Chondrocyte (in vitro differentiated cells): ENCODE measurements at regions not wholly inside any gene's neighbourhood (a gene's known extent, or its start where the extent isn't known, plus 50 kb on each side); places are given as distances from the start of the nearest gene placed in this dataset.

ENCODE experiments used
- DNase-seq: peaks from one replicate; pipeline ENCODE4 v3.0.0; 2021; ENCODE audit warnings: mixed read lengths, low spot score
- H3K27ac Mint-ChIP-seq: one replicate; pipeline ENCODE4 v1.8.0; 2021; ENCODE audit warnings: mild to moderate bottlenecking, moderate library complexity, mixed read lengths; ENCODE audit not compliant: unreplicated experiment
- H3K27me3 Mint-ChIP-seq: 2 replicates; pipeline ENCODE4 v1.8.0; 2021; ENCODE audit warnings: low read depth, mixed read lengths
- H3K36me3 Mint-ChIP-seq: 2 replicates; pipeline ENCODE4 v1.8.0; 2021; ENCODE audit warnings: low read depth, mixed read lengths
- H3K4me1 Mint-ChIP-seq: 2 replicates; pipeline ENCODE4 v1.8.0; 2021; ENCODE audit warnings: low read depth, mild to moderate bottlenecking, mixed read lengths
- H3K4me3 Mint-ChIP-seq: one replicate; pipeline ENCODE4 v1.8.0; 2021; ENCODE audit warnings: mild to moderate bottlenecking, moderate library complexity, mixed read lengths; ENCODE audit not compliant: unreplicated experiment
- H3K9me3 Mint-ChIP-seq: 2 replicates; pipeline ENCODE4 v1.8.0; 2021; ENCODE audit warnings: low read depth, mixed read lengths
- CTCF ChIP-seq: fragments of 200-600 bp; sonication (generic); IDR thresholded peaks from 2 replicates; pipeline ENCODE4 v1.5.0; 2021; ENCODE audit warnings: antibody characterized with exemption, mild to moderate bottlenecking, moderate library complexity

- no peaks in the 10 kb centered on the region for H3K36me3 Mint-ChIP-seq
- no peak for DNase-seq
- H3K27me3 Mint-ChIP-seq = peaks cover 4% of the 10 kb centered on the region
- H3K4me1 Mint-ChIP-seq = no peaks in the 10 kb centered on the region
- no peak for TF ChIP-seq CTCF
- no peak overlapping the region for H3K4me3 Mint-ChIP-seq
- H3K9me3 Mint-ChIP-seq = peaks cover 14% of the 10 kb centered on the region
- H3K27ac Mint-ChIP-seq = no peak overlapping the region
Observed at GRCh38 chr5:2382776-2383697, 368.4 kb downstream of the IRX2 start.

- no peaks in the 10 kb centered on the region for H3K27me3 Mint-ChIP-seq
Observed at GRCh38 chr5:2381861-2382260, 369.6 kb downstream of the IRX2 start.

GRCh38 chr5:2381070-2381469 lies 370.4 kb downstream of the IRX2 start:
- H3K27ac Mint-ChIP-seq = no peak overlapping the region
- no peak overlapping the region for H3K4me3 Mint-ChIP-seq
- no peak for TF ChIP-seq CTCF
- H3K9me3 Mint-ChIP-seq = peaks cover 14% of the 10 kb centered on the region
- H3K36me3 Mint-ChIP-seq = no peaks in the 10 kb centered on the region
- H3K4me1 Mint-ChIP-seq = no peaks in the 10 kb centered on the region
- no peaks in the 10 kb centered on the region for H3K27me3 Mint-ChIP-seq
- DNase-seq = no peak

More at GRCh38 chr5:2381861-2382260, 369.6 kb downstream of the IRX2 start:
- H3K27ac Mint-ChIP-seq = no peak overlapping the region
- no peaks in the 10 kb centered on the region for H3K4me1 Mint-ChIP-seq
- H3K4me3 Mint-ChIP-seq = no peak overlapping the region
- no peak for TF ChIP-seq CTCF
- no peak for DNase-seq
- H3K36me3 Mint-ChIP-seq = no peaks in the 10 kb centered on the region
- peaks cover 14% of the 10 kb centered on the region for H3K9me3 Mint-ChIP-seq

- H3K27me3 Mint-ChIP-seq = no peaks in the 10 kb centered on the region
- H3K9me3 Mint-ChIP-seq = peaks cover 16% of the 10 kb centered on the region
- no peaks in the 10 kb centered on the region for H3K4me1 Mint-ChIP-seq
- no peak overlapping the region for H3K27ac Mint-ChIP-seq
- H3K36me3 Mint-ChIP-seq = no peaks in the 10 kb centered on the region
- no peak for TF ChIP-seq CTCF
- no peak overlapping the region for H3K4me3 Mint-ChIP-seq
- no peak for DNase-seq
Observed at GRCh38 chr5:2378976-2379375, 372.5 kb downstream of the IRX2 start.

- Mint-ChIP-seq H3K36me3 (no peaks in the 10 kb centered on the region), H3K4me1 (no peaks in the 10 kb centered on the region), H3K9me3 (peaks cover 17% of the 10 kb centered on the region), H3K27ac (no peak overlapping the region), H3K27me3 (no peaks in the 10 kb centered on the region), H3K4me3 (no peak overlapping the region)
- DNase-seq = no peak
- TF ChIP-seq CTCF = no peak
Observed at GRCh38 chr5:2378108-2378507, 373.4 kb downstream of the IRX2 start.
